Erythroblast (primary cell): ENCODE measurements at regions not wholly inside any gene's neighbourhood (a gene's known extent, or its start where the extent isn't known, plus 50 kb on each side); places are given as distances from the start of the nearest gene placed in this dataset.

Source experiments
- GATA1 ChIP-seq: IDR thresholded peaks from 2 replicates; pipeline ENCODE4 v1.6.1; 2011; ENCODE audit warnings: low read depth, mild to moderate bottlenecking, control low read depth, low read length, moderate library complexity
- POLR2A ChIP-seq: IDR thresholded peaks from 2 replicates; pipeline ENCODE4 v1.6.1; 2011; ENCODE audit warnings: mild to moderate bottlenecking, low read length

- TF ChIP-seq POLR2A = no peak
- TF ChIP-seq GATA1 = no peak
Measured at GRCh38 chrX:22351076-22351475, 78.4 kb downstream of the CBLL2 start.
